ENCODE measurements at regions not wholly inside any gene's neighbourhood (a gene's known extent, or its start where the extent isn't known, plus 50 kb on each side); places are given as distances from the start of the nearest gene placed in this dataset.
"Not testable (repeated sequence)": the region's sequence is repeated elsewhere in the genome, so short reads cannot be mapped to it uniquely, and the experiment has no call there.

GRCh38 chr10:33008499-33009243 lies 50.6 kb upstream of the ITGB1 start:
- DNase-seq (ENCODE audit: low read depth, low spot score) = no peak

- DNase-seq (ENCODE audit: low read depth, low spot score) = not testable (repeated sequence)
Measured at GRCh38 chr10:33007731-33008381, 49.8 kb upstream of the ITGB1 start.

All from iPS DF 19.7 (cell line).